ENCODE measurements at regions not wholly inside any gene's neighbourhood (a gene's known extent, or its start where the extent isn't known, plus 50 kb on each side); places are given as distances from the start of the nearest gene placed in this dataset.

DNA sequence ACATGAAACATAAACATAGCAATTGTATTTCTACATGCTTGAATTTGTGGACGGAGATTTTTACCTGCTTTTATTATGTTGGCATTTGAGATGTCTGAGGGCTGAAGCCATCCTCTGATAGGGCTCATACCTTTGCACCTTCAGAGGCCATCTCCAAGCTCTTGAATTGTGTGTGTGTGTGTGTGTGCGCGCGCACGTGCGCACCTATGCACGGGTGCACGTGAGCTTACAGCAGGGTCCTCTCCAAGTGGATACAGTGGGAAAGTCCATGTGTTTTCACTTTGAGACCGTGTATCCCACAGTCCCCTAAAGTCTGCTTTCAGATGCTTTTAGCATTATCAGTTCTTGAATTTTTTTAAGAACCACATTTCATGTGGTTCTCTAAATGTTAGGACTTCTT is 178.6 kb downstream of the RAB11FIP2 start:
- ChIA-PET CTCF (interaction anchor here (1.0 kb wide), 1 partner anchor 10 kb away, joined by 3 read pairs; no protein-coding TSS in a partner anchor), POLR2A (no interaction called here)
- H3K4me1 ChIP-seq (ENCODE audit: control insufficient read depth, insufficient read depth, low read length): no peaks in the 10 kb centered on the region; the same call in 1 of the 2 replicates

DNA sequence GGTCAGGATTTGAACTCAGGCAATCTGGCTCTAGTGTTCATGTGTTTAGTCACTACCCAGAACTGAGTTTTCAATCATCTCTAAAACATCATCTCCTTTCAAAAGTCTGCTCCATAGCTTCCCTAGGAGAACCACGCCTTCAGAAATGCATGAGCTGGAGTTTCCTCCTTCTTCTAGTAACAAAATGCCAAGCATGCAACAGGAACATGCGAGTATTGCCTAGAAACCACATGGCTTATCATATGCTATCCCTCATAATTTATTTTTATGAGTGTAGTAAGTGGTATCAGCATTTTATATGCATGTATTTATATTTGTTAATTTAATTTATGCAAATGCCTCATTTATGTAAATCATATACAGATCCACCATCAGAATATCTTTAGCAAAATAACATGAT is 170.9 kb downstream of the RAB11FIP2 start:
- POLR2A ChIA-PET: interaction anchor here (1.1 kb wide), 1 partner anchor 10 kb away, joined by 3 read pairs; no protein-coding TSS in a partner anchor
- Histone ChIP-seq H3K4me1 (ENCODE audit: control insufficient read depth, insufficient read depth, low read length) (no peaks in the 10 kb centered on the region), H3K27ac (ENCODE audit: extremely low read depth, low read depth, low read length) (no peak overlapping the region), H3K9me3 (ENCODE audit: control insufficient read depth, insufficient read depth, low read depth, low read length) (no peaks in the 10 kb centered on the region), H3K4me3 (ENCODE audit: low read depth, low read length) (no peak overlapping the region), H3K36me3 (ENCODE audit: control insufficient read depth in 2 of 2, insufficient read depth in 1 of 2, low read length in 2 of 2) (no peaks in the 10 kb centered on the region)
- CTCF ChIA-PET: interaction anchor here (1.4 kb wide), 1 partner anchor 12 kb away, joined by 4 read pairs; no protein-coding TSS in a partner anchor
- TF ChIP-seq ZNF776 (tag by site-specific recombination; IDR thresholded peaks at IDR 0.05; ENCODE audit: borderline replicate concordance) (no peak), ZNF214 (tag by site-specific recombination; IDR thresholded peaks at IDR 0.05; ENCODE audit: borderline replicate concordance) (no peak), ZNF223 (tag by site-specific recombination; IDR thresholded peaks at IDR 0.05) (no peak), KLF9 (tag by site-specific recombination; IDR thresholded peaks at IDR 0.05; ENCODE audit: low read depth) (no peak), ZNF133 (tag by site-specific recombination; IDR thresholded peaks at IDR 0.05) (no peak), ZNF37A (tag by site-specific recombination; IDR thresholded peaks at IDR 0.05) (no peak), ZNF146 (tag by site-specific recombination; IDR thresholded peaks at IDR 0.05) (no peak), REPIN1 (tag by site-specific recombination; IDR thresholded peaks at IDR 0.05; ENCODE audit: low read depth) (no peak), ZNF266 (tag by site-specific recombination; IDR thresholded peaks at IDR 0.05; ENCODE audit: low read depth) (no peak), ZNF221 (tag by site-specific recombination; IDR thresholded peaks at IDR 0.05; ENCODE audit: borderline replicate concordance) (no peak)
- TF ChIP-seq, protein P1, sequence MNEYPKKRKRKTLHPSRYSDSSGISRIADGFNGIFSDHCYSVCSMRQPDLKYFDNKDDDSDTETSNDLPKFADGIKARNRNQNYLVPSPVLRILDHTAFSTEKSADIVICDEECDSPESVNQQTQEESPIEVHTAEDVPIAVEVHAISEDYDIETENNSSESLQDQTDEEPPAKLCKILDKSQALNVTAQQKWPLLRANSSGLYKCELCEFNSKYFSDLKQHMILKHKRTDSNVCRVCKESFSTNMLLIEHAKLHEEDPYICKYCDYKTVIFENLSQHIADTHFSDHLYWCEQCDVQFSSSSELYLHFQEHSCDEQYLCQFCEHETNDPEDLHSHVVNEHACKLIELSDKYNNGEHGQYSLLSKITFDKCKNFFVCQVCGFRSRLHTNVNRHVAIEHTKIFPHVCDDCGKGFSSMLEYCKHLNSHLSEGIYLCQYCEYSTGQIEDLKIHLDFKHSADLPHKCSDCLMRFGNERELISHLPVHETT (tag by site-specific recombination; IDR thresholded peaks at IDR 0.05): no peak
- TF ChIP-seq, protein P2, sequence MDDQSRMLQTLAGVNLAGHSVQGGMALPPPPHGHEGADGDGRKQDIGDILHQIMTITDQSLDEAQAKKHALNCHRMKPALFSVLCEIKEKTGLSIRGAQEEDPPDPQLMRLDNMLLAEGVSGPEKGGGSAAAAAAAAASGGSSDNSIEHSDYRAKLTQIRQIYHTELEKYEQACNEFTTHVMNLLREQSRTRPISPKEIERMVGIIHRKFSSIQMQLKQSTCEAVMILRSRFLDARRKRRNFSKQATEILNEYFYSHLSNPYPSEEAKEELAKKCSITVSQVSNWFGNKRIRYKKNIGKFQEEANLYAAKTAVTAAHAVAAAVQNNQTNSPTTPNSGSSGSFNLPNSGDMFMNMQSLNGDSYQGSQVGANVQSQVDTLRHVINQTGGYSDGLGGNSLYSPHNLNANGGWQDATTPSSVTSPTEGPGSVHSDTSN (CRISPR knock-in tag; IDR thresholded peaks at IDR 0.05): no peak
- TF ChIP-seq, protein P3, sequence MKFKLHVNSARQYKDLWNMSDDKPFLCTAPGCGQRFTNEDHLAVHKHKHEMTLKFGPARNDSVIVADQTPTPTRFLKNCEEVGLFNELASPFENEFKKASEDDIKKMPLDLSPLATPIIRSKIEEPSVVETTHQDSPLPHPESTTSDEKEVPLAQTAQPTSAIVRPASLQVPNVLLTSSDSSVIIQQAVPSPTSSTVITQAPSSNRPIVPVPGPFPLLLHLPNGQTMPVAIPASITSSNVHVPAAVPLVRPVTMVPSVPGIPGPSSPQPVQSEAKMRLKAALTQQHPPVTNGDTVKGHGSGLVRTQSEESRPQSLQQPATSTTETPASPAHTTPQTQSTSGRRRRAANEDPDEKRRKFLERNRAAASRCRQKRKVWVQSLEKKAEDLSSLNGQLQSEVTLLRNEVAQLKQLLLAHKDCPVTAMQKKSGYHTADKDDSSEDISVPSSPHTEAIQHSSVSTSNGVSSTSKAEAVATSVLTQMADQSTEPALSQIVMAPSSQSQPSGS (tag by site-specific recombination; IDR thresholded peaks at IDR 0.05; ENCODE audit: low read depth): no peak
- TF ChIP-seq, protein P4, sequence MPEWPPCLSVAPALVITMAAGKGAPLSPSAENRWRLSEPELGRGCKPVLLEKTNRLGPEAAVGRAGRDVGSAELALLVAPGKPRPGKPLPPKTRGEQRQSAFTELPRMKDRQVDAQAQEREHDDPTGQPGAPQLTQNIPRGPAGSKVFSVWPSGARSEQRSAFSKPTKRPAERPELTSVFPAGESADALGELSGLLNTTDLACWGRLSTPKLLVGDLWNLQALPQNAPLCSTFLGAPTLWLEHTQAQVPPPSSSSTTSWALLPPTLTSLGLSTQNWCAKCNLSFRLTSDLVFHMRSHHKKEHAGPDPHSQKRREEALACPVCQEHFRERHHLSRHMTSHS (tag by site-specific recombination; IDR thresholded peaks at IDR 0.05): no peak

More for the DNA sequence above, 178.6 kb downstream of the RAB11FIP2 start:
- no peak for TF ChIP-seq GFI1B (tag by site-specific recombination; IDR thresholded peaks at IDR 0.05)
- no peak for TF ChIP-seq ZNF16 (tag by site-specific recombination; IDR thresholded peaks at IDR 0.05; ENCODE audit: low read depth)
- TF ChIP-seq ZNF792 (tag by site-specific recombination; IDR thresholded peaks at IDR 0.05): no peak
- no peak for TF ChIP-seq ZNF660 (tag by site-specific recombination; IDR thresholded peaks at IDR 0.05)
- no peak for TF ChIP-seq ZNF174 (tag by site-specific recombination; IDR thresholded peaks at IDR 0.05)
- TF ChIP-seq, protein P5, sequence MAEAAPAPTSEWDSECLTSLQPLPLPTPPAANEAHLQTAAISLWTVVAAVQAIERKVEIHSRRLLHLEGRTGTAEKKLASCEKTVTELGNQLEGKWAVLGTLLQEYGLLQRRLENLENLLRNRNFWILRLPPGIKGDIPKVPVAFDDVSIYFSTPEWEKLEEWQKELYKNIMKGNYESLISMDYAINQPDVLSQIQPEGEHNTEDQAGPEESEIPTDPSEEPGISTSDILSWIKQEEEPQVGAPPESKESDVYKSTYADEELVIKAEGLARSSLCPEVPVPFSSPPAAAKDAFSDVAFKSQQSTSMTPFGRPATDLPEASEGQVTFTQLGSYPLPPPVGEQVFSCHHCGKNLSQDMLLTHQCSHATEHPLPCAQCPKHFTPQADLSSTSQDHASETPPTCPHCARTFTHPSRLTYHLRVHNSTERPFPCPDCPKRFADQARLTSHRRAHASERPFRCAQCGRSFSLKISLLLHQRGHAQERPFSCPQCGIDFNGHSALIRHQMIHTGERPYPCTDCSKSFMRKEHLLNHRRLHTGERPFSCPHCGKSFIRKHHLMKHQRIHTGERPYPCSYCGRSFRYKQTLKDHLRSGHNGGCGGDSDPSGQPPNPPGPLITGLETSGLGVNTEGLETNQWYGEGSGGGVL (tag by site-specific recombination; IDR thresholded peaks at IDR 0.05): no peak
- no peak for TF ChIP-seq ZNF24 (tag by site-specific recombination; IDR thresholded peaks at IDR 0.05)
- no peak for TF ChIP-seq ZNF114 (tag by site-specific recombination; IDR thresholded peaks at IDR 0.05)
- TF ChIP-seq ZNF37A (tag by site-specific recombination; IDR thresholded peaks at IDR 0.05): no peak
- no peak for TF ChIP-seq RBAK (tag by site-specific recombination; IDR thresholded peaks at IDR 0.05)
- no peak for TF ChIP-seq ZFHX2 (tag by site-specific recombination; conservative IDR thresholded peaks at IDR 0.05)
- TF ChIP-seq ZNF629 (tag by site-specific recombination; IDR thresholded peaks at IDR 0.05): no peak
- no peak for TF ChIP-seq ZNF785 (tag by site-specific recombination; IDR thresholded peaks at IDR 0.05)
- TF ChIP-seq, protein P6, sequence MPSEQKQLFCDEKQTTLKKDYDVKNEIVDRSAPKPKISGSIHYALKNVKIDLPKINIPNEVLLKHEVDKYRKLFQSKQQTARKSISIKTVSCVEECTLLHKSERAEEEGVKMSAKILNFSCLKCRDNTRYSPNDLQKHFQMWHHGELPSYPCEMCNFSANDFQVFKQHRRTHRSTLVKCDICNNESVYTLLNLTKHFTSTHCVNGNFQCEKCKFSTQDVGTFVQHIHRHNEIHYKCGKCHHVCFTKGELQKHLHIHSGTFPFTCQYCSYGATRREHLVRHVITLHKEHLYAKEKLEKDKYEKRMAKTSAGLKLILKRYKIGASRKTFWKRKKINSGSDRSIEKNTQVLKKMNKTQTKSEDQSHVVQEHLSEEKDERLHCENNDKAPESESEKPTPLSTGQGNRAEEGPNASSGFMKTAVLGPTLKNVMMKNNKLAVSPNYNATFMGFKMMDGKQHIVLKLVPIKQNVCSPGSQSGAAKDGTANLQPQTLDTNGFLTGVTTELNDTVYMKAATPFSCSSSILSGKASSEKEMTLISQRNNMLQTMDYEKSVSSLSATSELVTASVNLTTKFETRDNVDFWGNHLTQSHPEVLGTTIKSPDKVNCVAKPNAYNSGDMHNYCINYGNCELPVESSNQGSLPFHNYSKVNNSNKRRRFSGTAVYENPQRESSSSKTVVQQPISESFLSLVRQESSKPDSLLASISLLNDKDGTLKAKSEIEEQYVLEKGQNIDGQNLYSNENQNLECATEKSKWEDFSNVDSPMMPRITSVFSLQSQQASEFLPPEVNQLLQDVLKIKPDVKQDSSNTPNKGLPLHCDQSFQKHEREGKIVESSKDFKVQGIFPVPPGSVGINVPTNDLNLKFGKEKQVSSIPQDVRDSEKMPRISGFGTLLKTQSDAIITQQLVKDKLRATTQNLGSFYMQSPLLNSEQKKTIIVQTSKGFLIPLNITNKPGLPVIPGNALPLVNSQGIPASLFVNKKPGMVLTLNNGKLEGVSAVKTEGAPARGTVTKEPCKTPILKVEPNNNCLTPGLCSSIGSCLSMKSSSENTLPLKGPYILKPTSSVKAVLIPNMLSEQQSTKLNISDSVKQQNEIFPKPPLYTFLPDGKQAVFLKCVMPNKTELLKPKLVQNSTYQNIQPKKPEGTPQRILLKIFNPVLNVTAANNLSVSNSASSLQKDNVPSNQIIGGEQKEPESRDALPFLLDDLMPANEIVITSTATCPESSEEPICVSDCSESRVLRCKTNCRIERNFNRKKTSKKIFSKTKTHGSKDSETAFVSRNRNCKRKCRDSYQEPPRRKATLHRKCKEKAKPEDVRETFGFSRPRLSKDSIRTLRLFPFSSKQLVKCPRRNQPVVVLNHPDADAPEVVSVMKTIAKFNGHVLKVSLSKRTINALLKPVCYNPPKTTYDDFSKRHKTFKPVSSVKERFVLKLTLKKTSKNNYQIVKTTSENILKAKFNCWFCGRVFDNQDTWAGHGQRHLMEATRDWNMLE (tag by site-specific recombination; conservative IDR thresholded peaks at IDR 0.05; ENCODE audit: low read depth): no peak
- TF ChIP-seq ZSCAN23 (tag by site-specific recombination; IDR thresholded peaks at IDR 0.05): no peak
- no peak for TF ChIP-seq ZNF112 (tag by site-specific recombination; IDR thresholded peaks at IDR 0.05)
- Histone ChIP-seq H3K4me3 (ENCODE audit: low read depth, low read length) (no peak overlapping the region), H3K36me3 (ENCODE audit: control insufficient read depth in 2 of 2, insufficient read depth in 1 of 2, low read length in 2 of 2) (no peaks in the 10 kb centered on the region), H3K9me3 (ENCODE audit: control insufficient read depth, insufficient read depth, low read depth, low read length) (no peaks in the 10 kb centered on the region), H3K27ac (ENCODE audit: extremely low read depth, low read depth, low read length) (no peak overlapping the region)
